Testis (tissue), 2 donors: ENCODE measurements at regions not wholly inside any gene's neighbourhood (a gene's known extent, or its start where the extent isn't known, plus 50 kb on each side); places are given as distances from the start of the nearest gene placed in this dataset.

Experiments used
- POLR2A ChIP-seq: fragments of 450-650 bp; IDR thresholded peaks from one replicate; pipeline ENCODE4 v1.6.1; 2017; ENCODE audit warnings: antibody characterized with exemption, mild to moderate bottlenecking, moderate library complexity
- TF ChIP-seq, protein P1 (sequence below), 3 experiments: fragments of 450-650 bp in 2 of 3; fragments of 200-600 bp in 1 of 3; sonication (generic) in 1 of 3; IDR thresholded peaks; one replicate each; pipeline ENCODE4 v1.5.1; 2016 to 2019; ENCODE audit warnings: antibody characterized with exemption in 3 of 3, mild to moderate bottlenecking in 2 of 3, moderate library complexity in 1 of 3

GRCh38 chr2:193521523-193521922 lies 1326.8 kb upstream of the TMEFF2 start:
- TF ChIP-seq, protein P1, sequence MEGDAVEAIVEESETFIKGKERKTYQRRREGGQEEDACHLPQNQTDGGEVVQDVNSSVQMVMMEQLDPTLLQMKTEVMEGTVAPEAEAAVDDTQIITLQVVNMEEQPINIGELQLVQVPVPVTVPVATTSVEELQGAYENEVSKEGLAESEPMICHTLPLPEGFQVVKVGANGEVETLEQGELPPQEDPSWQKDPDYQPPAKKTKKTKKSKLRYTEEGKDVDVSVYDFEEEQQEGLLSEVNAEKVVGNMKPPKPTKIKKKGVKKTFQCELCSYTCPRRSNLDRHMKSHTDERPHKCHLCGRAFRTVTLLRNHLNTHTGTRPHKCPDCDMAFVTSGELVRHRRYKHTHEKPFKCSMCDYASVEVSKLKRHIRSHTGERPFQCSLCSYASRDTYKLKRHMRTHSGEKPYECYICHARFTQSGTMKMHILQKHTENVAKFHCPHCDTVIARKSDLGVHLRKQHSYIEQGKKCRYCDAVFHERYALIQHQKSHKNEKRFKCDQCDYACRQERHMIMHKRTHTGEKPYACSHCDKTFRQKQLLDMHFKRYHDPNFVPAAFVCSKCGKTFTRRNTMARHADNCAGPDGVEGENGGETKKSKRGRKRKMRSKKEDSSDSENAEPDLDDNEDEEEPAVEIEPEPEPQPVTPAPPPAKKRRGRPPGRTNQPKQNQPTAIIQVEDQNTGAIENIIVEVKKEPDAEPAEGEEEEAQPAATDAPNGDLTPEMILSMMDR (IDR thresholded peaks at IDR 0.05), result no peak
- no peak for TF ChIP-seq POLR2A
